Activated naive CD8-positive, alpha-beta T cell treated with anti-CD3 and anti-CD28 coated beads for 36 hours (primary cell): ENCODE measurements at regions not wholly inside any gene's neighbourhood (a gene's known extent, or its start where the extent isn't known, plus 50 kb on each side); places are given as distances from the start of the nearest gene placed in this dataset.
"Not testable (repeated sequence)": the region's sequence is repeated elsewhere in the genome, so short reads cannot be mapped to it uniquely, and the experiment has no call there.

Experiments used
- DNase-seq: peaks from one replicate; pipeline ENCODE4 v3.0.0; 2021
- H3K27ac Mint-ChIP-seq: one replicate; pipeline ENCODE4 v1.8.0; 2022; ENCODE audit warnings: mild to moderate bottlenecking, moderate library complexity, mixed read lengths
- H3K27me3 Mint-ChIP-seq: one replicate; pipeline ENCODE4 v1.8.0; 2022; ENCODE audit warnings: mild to moderate bottlenecking, mixed read lengths
- H3K36me3 Mint-ChIP-seq: one replicate; pipeline ENCODE4 v1.8.0; 2021; ENCODE audit warnings: mild to moderate bottlenecking, mixed read lengths
- H3K4me1 Mint-ChIP-seq: one replicate; pipeline ENCODE4 v1.8.0; 2021; ENCODE audit warnings: mixed read lengths
- H3K4me3 Mint-ChIP-seq: one replicate; pipeline ENCODE4 v1.8.0; 2022; ENCODE audit warnings: mild to moderate bottlenecking, moderate library complexity, mixed read lengths
- H3K9me3 Mint-ChIP-seq: one replicate; pipeline ENCODE4 v1.8.0; 2022; ENCODE audit warnings: mixed read lengths

DNA sequence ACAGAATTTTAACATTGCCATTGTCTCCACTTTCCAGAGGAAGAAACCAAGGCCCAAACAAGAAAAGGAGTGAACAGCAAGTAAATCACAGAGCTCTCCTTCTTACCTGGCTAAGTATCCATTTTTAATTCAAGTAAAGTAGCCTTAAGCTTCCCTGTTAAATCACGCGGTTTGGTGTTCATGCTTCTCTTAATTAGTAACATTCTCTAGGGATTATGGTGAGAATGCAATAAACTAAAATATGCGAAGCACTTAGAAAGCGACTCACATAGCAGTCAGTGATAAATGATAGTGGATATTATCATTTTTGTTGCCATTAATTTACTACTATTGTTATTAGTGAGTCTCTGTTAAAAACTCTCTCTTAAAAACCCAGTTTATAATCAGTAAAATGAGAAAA is 630.5 kb upstream of the TMPRSS15 start:
- Mint-ChIP-seq H3K36me3 (no peaks in the 10 kb centered on the region), H3K27me3 (no peaks in the 10 kb centered on the region), H3K4me1 (no peaks in the 10 kb centered on the region), H3K9me3 (peaks cover 9% of the 10 kb centered on the region), H3K27ac (no peak overlapping the region), H3K4me3 (no peak overlapping the region)
- no peak for DNase-seq

DNA sequence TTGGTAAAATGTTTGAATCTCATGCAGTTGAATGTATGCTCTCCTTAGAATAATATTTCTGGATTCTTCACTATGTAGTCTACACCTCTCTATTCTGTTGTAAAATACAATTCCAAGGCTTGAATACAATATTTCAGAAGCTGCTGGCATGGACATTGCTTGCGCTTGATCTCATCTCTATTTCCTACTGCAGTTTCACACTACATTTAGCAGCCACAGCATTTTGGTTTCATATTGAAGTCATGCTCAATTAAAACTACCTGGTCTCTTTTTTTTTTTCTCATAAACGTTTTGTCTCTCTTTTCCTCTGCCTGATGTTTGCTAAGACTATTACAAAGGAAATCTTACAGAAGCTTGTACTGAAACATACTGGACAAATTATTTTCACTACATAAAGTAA is 631.0 kb upstream of the TMPRSS15 start:
- H3K27me3 Mint-ChIP-seq = no peaks in the 10 kb centered on the region
- H3K27ac Mint-ChIP-seq = no peak overlapping the region
- H3K4me3 Mint-ChIP-seq = no peak overlapping the region
- no peak for DNase-seq
- H3K9me3 Mint-ChIP-seq = peaks cover 9% of the 10 kb centered on the region
- H3K4me1 Mint-ChIP-seq = no peaks in the 10 kb centered on the region
- no peaks in the 10 kb centered on the region for H3K36me3 Mint-ChIP-seq

DNA sequence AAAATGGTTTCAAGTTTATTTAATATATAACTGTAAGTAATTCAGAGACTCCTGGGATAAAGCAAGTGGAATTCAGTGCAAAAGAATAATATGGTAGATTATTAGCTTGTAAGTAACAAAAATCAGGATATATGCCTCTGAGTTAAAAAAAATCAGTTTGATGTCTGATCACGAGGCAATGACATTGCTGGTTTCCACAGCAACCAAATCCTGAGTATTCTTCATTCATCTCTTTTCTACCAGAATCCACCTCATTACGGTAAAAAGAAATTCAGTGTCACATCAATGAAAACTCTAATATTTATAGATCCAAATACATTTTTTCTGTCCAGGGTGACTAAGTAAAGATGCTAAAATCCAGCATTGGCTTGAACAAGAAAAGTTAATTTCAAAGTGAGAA is 642.3 kb upstream of the TMPRSS15 start:
- no peak overlapping the region for H3K27ac Mint-ChIP-seq
- no peak for DNase-seq
- no peaks in the 10 kb centered on the region for H3K27me3 Mint-ChIP-seq
- H3K9me3 Mint-ChIP-seq = peaks cover 10% of the 10 kb centered on the region
- no peak overlapping the region for H3K4me3 Mint-ChIP-seq
- no peaks in the 10 kb centered on the region for H3K36me3 Mint-ChIP-seq
- no peaks in the 10 kb centered on the region for H3K4me1 Mint-ChIP-seq

DNA sequence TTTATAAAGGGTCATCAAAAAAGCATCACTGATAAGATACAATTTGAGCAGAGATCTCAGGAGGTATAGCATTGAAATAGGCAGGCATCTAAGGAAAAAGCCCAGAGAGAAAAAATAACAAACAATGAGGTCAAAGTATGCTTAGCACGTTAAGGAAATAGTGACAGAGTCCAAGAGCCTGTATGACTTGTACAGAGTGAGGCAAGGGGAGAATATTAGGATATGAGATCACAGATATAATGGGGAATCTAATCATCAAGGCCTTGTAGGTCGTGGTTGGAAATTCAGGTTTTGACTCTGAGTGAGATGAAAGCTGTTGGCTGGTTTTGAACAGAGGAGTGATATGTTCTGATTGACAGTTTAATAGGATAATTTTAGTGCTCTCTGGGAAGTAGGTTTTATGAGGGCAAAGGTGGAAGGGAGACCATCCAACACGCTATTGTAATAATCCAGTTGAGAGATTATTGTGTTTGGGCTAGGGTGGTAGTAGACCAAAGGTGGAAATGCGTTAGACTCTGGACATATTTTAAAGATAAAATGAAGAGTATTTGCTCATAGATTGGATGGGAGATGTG is 644.6 kb upstream of the TMPRSS15 start:
- H3K27me3 Mint-ChIP-seq = no peaks in the 10 kb centered on the region
- DNase-seq = no peak
- peaks cover 15% of the 10 kb centered on the region for H3K9me3 Mint-ChIP-seq
- no peaks in the 10 kb centered on the region for H3K4me1 Mint-ChIP-seq
- H3K36me3 Mint-ChIP-seq = no peaks in the 10 kb centered on the region
- no peak overlapping the region for H3K27ac Mint-ChIP-seq
- H3K4me3 Mint-ChIP-seq = no peak overlapping the region

- no peak for DNase-seq
- no peaks in the 10 kb centered on the region for H3K27me3 Mint-ChIP-seq
- no peaks in the 10 kb centered on the region for H3K36me3 Mint-ChIP-seq
- H3K4me1 Mint-ChIP-seq = no peaks in the 10 kb centered on the region
- peaks cover 15% of the 10 kb centered on the region for H3K9me3 Mint-ChIP-seq
- H3K27ac Mint-ChIP-seq = no peak overlapping the region
- no peak overlapping the region for H3K4me3 Mint-ChIP-seq
Observed at GRCh38 chr21:19049567-19049966, 646.0 kb upstream of the TMPRSS15 start.

DNA sequence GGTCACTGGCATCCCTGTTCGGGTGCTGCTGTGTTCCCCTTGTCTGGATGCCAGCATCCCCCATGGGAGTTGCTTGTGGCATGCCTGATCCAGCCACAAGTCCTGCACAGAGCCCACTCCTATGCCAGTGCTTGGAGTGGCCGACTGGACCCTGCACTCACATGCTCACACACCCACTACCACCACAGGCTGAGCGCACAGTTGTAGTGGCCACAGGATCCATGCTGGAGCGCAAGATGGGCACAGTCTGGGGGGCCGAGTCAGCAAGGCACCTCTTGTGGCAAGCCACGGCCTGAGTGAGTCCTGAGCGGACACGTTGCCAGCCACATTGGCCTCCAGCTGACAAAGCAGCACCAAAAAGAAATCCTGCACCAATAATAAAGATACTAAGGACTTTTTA is 661.6 kb upstream of the TMPRSS15 start:
- Mint-ChIP-seq H3K4me3 (no peak overlapping the region), H3K9me3 (peaks cover 5% of the 10 kb centered on the region), H3K4me1 (no peaks in the 10 kb centered on the region), H3K27ac (no peak overlapping the region), H3K36me3 (no peaks in the 10 kb centered on the region), H3K27me3 (no peaks in the 10 kb centered on the region)
- DNase-seq = no peak

DNA sequence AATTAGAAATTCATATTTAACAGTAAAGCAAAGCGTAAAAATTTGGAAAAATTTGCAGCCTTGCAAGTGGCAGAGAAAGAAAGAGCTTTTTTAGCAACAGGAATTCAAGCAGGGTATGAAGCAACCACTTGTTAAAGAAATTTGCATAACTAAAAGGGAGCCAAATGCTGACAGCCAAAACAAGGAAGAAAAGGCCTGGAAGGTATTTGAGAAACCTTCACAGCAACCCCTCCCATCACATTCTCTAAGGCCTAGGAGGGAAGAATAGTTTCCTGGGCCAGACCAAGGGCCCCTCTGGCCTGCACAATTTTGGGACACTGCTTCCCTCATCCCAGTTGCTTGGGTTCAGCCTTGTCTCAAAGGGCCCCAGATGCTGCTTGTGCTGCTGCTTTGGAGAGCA is 672.4 kb upstream of the TMPRSS15 start:
- Mint-ChIP-seq H3K27ac (no peak overlapping the region), H3K9me3 (peaks cover 16% of the 10 kb centered on the region), H3K4me1 (no peaks in the 10 kb centered on the region), H3K4me3 (no peak overlapping the region), H3K27me3 (no peaks in the 10 kb centered on the region), H3K36me3 (no peaks in the 10 kb centered on the region)
- no peak for DNase-seq

GRCh38 chr21:19109694-19110093 is 706.1 kb upstream of the TMPRSS15 start:
- H3K4me3 Mint-ChIP-seq = no peak overlapping the region
- peaks cover 6% of the 10 kb centered on the region for H3K9me3 Mint-ChIP-seq
- no peaks in the 10 kb centered on the region for H3K27me3 Mint-ChIP-seq
- no peaks in the 10 kb centered on the region for H3K4me1 Mint-ChIP-seq
- no peak for DNase-seq
- H3K27ac Mint-ChIP-seq = no peak overlapping the region
- no peaks in the 10 kb centered on the region for H3K36me3 Mint-ChIP-seq

DNA sequence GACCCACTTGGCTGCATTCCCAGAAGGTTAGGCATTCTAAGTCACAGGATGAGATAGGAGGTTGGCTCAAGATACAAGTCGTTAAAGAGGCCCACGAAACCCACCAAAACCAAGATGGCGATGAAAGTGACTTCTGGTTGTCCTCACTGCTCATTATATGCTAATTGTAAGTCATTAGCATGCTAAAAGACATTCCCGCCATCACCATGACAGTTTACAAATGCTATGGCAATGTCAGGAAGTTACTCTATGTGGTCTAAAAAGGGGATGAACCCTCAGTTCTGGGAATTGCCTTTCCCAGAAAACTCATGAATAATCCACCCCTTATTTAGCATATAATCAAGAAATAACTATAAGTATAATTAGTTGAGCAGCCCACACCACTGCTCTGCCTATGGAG is 715.7 kb upstream of the TMPRSS15 start:
- not testable (repeated sequence) for H3K4me1 Mint-ChIP-seq, H3K4me3 Mint-ChIP-seq, H3K27ac Mint-ChIP-seq, H3K9me3 Mint-ChIP-seq, DNase-seq, H3K27me3 Mint-ChIP-seq, H3K36me3 Mint-ChIP-seq

- no peak for DNase-seq
- H3K4me1 Mint-ChIP-seq = no peaks in the 10 kb centered on the region
- no peak overlapping the region for H3K27ac Mint-ChIP-seq
- H3K27me3 Mint-ChIP-seq = no peaks in the 10 kb centered on the region
- peaks cover 3% of the 10 kb centered on the region for H3K9me3 Mint-ChIP-seq
- no peak overlapping the region for H3K4me3 Mint-ChIP-seq
- H3K36me3 Mint-ChIP-seq = no peaks in the 10 kb centered on the region
Observed at GRCh38 chr21:19120591-19120990, 717.0 kb upstream of the TMPRSS15 start.

DNA sequence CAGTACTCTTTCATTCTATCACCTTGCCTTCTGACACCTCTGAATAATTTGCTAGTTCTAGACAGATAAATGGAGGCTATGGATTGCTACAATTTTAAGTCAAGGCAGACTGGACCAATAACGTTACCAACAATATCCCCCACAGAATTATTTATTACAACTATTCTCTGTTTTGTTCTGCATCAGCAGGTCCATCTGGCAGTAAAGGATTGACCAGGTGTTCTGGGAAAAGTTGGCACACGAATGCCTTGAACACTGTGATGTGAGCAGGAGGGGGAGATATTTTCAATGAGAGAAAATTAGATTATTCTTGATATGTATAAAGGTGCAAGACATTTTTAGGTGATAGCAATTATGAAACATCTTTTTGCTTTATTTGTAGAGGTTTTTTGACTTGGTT is 718.8 kb upstream of the TMPRSS15 start:
- Mint-ChIP-seq H3K9me3 (peaks cover 1% of the 10 kb centered on the region), H3K36me3 (no peaks in the 10 kb centered on the region), H3K4me3 (no peak overlapping the region), H3K4me1 (no peaks in the 10 kb centered on the region), H3K27me3 (no peaks in the 10 kb centered on the region), H3K27ac (no peak overlapping the region)
- DNase-seq = no peak

DNA sequence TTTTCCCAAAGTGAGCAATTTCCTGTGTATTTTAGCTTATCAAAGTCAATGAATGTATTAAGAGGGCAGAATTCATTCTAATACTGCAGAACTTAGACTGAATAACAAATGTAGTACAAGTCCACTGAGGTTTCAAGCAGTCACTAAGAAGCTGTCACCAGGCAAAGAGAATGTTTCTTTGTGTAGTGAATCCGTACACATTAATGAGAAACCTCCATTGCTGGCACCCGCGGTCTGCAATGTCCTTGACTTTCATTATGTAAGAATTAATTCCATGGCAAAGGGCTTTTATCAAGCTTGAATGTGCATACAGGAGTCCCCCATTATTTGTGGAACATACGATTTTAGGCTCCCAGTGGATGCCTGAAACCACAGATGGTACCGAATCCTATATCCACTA is 719.5 kb upstream of the TMPRSS15 start:
- Mint-ChIP-seq H3K4me1 (no peaks in the 10 kb centered on the region), H3K4me3 (no peak overlapping the region), H3K27ac (no peak overlapping the region), H3K36me3 (no peaks in the 10 kb centered on the region), H3K27me3 (no peaks in the 10 kb centered on the region), H3K9me3 (peaks cover 1% of the 10 kb centered on the region)
- DNase-seq = no peak

DNA sequence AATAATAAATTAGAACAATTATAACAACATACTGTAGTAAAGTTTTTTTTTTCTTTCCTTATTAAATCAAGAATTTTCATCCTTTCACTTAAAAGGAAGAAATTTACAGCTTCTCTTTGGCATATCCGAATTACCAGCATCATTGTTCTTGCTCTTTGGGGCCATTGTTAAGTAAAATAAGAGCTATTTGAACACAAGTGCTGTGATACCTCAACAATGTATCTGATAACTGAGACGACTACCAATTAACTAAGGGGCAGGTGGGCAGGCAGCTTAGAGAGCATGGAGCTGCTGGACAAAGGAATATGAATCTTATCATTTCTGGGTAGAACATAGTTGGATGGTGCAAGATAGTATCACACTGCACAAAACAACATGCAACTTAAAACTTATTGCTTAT is 719.9 kb upstream of the TMPRSS15 start:
- H3K9me3 Mint-ChIP-seq = peaks cover 1% of the 10 kb centered on the region
- no peak overlapping the region for H3K27ac Mint-ChIP-seq
- no peaks in the 10 kb centered on the region for H3K27me3 Mint-ChIP-seq
- H3K4me1 Mint-ChIP-seq = no peaks in the 10 kb centered on the region
- H3K4me3 Mint-ChIP-seq = no peak overlapping the region
- H3K36me3 Mint-ChIP-seq = no peaks in the 10 kb centered on the region
- DNase-seq = no peak

DNA sequence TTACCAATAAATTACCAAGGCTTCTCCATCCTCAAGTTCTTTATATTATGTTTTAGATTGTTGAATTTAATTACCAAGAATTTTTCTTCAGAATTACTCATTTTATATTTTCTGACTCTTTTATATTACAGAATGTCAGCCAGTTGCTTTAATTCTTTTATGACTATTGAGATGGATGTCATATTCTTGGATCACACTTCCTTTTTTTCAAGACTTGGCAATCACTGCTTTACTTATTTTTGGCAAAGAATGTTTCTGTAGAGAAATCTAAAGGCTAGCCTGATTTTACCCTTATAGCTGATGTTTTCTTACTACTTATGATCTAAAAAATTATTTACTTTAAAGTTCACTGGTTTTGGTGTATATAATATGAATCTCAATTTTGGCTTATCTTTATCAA is 721.1 kb upstream of the TMPRSS15 start:
- no peaks in the 10 kb centered on the region for H3K27me3 Mint-ChIP-seq
- H3K27ac Mint-ChIP-seq = no peak overlapping the region
- no peak overlapping the region for H3K4me3 Mint-ChIP-seq
- DNase-seq = no peak
- H3K9me3 Mint-ChIP-seq = peaks cover 1% of the 10 kb centered on the region
- H3K36me3 Mint-ChIP-seq = no peaks in the 10 kb centered on the region
- H3K4me1 Mint-ChIP-seq = no peaks in the 10 kb centered on the region

GRCh38 chr21:19130379-19131028 is 726.9 kb upstream of the TMPRSS15 start:
- Mint-ChIP-seq H3K27me3 (no peaks in the 10 kb centered on the region), H3K27ac (no peak overlapping the region)

DNA sequence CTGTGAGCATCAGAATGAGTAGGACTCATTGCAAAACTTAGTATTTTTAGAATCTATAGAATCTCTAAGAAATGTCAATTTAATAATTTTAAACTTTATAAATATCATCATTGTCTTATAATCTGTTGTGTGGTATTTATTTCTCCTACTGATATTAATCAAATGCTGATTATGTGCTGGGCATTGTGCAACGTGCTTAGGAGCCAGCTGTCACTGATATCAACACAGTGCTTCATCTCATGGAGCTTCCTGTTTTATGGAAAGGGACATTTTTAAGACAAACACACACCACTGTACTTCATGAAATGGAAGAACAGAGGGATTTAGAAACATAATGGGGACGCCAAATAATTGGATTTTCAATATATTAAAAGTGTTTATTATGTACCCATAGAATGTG is 737.9 kb upstream of the TMPRSS15 start:
- H3K4me3 Mint-ChIP-seq = no peak overlapping the region
- DNase-seq = no peak

More at GRCh38 chr21:19130379-19131028, 726.9 kb upstream of the TMPRSS15 start:
- DNase-seq = no peak
- Mint-ChIP-seq H3K36me3 (no peaks in the 10 kb centered on the region), H3K9me3 (peaks cover 4% of the 10 kb centered on the region), H3K4me1 (no peaks in the 10 kb centered on the region), H3K4me3 (no peak overlapping the region)

More for the DNA sequence above, 737.9 kb upstream of the TMPRSS15 start:
- no peaks in the 10 kb centered on the region for H3K4me1 Mint-ChIP-seq
- H3K27ac Mint-ChIP-seq = no peak overlapping the region
- no peaks in the 10 kb centered on the region for H3K27me3 Mint-ChIP-seq
- no peaks in the 10 kb centered on the region for H3K36me3 Mint-ChIP-seq
- no peaks in the 10 kb centered on the region for H3K9me3 Mint-ChIP-seq
